GM12891 (cell line): ENCODE measurements at regions not wholly inside any gene's neighbourhood (a gene's known extent, or its start where the extent isn't known, plus 50 kb on each side); places are given as distances from the start of the nearest gene placed in this dataset.

Experiments
- POLR2A ChIP-seq: IDR thresholded peaks from 2 replicates; pipeline ENCODE4 v1.6.1; 2011; ENCODE audit warnings: low read depth, low read length, control low read depth
- POLR2AphosphoS5 ChIP-seq: IDR thresholded peaks from 2 replicates; pipeline ENCODE4 v1.6.1; 2011; ENCODE audit warnings: low read depth, low read length, control low read depth
- SPI1 ChIP-seq: IDR thresholded peaks from 2 replicates; pipeline ENCODE4 v1.6.1; 2011; ENCODE audit warnings: low read depth, low read length, control low read depth

DNA sequence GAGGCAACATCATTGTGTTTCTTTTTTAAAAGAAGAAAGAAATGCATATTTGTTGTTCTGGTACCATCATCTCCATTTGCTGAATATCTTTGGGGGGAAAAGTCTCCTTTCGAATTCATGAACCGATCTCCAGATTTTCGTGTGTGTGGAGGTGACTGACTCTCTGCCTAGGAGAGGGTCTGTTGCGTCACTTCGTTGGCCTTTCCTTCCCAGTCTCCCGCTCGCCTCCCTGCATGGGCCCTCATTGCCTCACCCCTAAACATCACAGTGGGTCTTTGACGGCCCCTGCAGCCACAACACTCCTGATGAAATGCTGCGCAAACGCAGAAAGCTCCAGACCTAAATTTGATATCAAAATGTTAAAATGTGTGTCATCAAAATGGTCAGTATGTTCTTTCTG is 103.2 kb upstream of the RALGPS2 start:
- TF ChIP-seq SPI1 (no peak), POLR2AphosphoS5 (no peak), POLR2A (no peak)
